ENCODE measurements at regions not wholly inside any gene's neighbourhood (a gene's known extent, or its start where the extent isn't known, plus 50 kb on each side); places are given as distances from the start of the nearest gene placed in this dataset.

DNA sequence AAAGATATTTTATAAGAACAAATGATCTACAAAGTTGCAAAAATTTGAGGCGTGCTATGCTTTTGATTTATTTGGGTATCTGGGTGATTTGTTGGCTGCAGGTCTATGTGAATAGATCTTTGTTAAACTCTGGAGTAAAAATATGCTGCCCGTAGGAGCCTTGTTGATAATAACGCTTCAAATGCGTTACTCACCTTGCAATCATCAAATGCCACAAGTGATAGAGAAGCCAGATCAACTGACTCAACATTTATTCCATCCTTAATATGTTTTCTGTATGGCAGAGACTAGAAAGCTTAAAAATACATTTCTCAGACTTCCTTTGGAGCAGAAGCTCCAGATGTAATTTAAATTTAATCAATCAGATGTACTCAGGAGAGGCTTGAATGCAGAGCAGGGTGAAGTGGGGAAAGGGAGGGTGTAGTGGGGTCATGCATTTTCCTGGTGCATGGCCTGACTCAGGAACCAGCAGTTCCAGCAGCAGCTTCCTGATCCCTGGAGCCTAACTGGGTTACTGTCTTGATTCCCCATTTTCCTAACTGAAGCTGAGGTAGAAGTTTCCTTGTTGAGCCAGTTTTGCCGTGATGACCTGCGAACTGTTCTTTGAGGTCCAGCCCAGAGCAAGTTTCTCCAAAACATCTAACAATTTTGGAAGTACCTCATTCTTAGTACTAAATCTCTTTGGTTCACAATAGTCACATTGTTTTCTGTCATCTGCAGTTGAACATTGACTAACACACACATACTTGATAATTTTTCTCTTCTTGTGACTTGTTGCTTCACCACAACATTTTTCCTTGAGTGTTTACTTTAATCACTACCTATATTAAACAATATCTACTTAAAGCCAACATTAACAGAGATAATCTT is 284.7 kb upstream of the CWC22 start:
- DNase-seq (ENCODE audit: low read depth), result no peak
- no peaks in the 10 kb centered on the region for H3K36me3 ChIP-seq (ENCODE audit: control insufficient read depth, insufficient read depth, low read length)
- TF ChIP-seq, protein P1, sequence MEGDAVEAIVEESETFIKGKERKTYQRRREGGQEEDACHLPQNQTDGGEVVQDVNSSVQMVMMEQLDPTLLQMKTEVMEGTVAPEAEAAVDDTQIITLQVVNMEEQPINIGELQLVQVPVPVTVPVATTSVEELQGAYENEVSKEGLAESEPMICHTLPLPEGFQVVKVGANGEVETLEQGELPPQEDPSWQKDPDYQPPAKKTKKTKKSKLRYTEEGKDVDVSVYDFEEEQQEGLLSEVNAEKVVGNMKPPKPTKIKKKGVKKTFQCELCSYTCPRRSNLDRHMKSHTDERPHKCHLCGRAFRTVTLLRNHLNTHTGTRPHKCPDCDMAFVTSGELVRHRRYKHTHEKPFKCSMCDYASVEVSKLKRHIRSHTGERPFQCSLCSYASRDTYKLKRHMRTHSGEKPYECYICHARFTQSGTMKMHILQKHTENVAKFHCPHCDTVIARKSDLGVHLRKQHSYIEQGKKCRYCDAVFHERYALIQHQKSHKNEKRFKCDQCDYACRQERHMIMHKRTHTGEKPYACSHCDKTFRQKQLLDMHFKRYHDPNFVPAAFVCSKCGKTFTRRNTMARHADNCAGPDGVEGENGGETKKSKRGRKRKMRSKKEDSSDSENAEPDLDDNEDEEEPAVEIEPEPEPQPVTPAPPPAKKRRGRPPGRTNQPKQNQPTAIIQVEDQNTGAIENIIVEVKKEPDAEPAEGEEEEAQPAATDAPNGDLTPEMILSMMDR (IDR thresholded peaks at IDR 0.05; ENCODE audit: insufficient read depth, low read length, poor library complexity, severe bottlenecking), result no peak
- no peaks in the 10 kb centered on the region for H3K27me3 ChIP-seq (ENCODE audit: control insufficient read depth, insufficient read depth, low read length)
- H3K4me3 ChIP-seq (ENCODE audit: low read depth, low read length), result no peak overlapping the region

DNA sequence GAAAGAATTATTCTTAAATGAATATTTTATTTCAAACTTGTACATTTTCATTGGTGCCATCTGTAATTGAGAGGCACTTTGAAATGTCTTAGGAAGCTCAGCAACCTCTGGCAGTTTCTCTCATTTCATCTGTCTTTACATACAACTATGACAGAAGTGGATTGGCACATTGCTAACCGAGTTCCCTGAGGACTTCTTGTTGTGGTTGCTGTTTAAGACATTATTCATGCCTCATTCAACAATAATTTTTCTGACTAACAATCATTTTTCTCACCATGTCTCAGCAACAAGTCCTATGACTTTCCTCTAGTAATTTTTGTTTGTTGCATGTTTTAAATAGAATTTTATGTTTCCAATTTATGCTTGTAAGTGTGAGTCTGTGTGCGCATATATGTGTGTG is 284.0 kb upstream of the CWC22 start:
- Histone ChIP-seq H3K4me3 (ENCODE audit: low read depth, low read length) (no peak overlapping the region), H3K27me3 (ENCODE audit: control insufficient read depth, insufficient read depth, low read length) (no peaks in the 10 kb centered on the region), H3K36me3 (ENCODE audit: control insufficient read depth, insufficient read depth, low read length) (no peaks in the 10 kb centered on the region)
- no peak for DNase-seq (ENCODE audit: low read depth)
- TF ChIP-seq, protein P1 (IDR thresholded peaks at IDR 0.05; ENCODE audit: insufficient read depth, low read length, poor library complexity, severe bottlenecking), result no peak

DNA sequence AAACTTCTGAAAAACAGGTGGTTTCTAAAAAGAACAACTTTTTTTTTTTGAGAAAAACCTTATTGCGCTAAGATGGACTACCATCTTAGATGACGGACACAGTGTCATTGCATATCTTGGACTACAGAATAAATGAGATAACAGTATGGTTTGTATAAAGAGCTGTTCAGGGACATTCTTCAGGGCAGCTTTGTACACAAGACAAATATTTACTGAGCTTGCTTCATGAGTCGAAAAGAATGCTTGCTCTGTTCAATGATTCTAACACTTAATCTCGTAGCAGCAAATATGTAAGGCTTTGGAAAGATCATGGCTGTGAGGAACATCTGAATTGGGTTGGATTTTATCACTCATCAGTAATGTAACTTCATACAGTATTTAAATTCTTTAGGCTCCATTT is 282.5 kb upstream of the CWC22 start:
- no peak overlapping the region for H3K4me3 ChIP-seq (ENCODE audit: low read depth, low read length)
- H3K36me3 ChIP-seq (ENCODE audit: control insufficient read depth, insufficient read depth, low read length), result no peaks in the 10 kb centered on the region
- no peaks in the 10 kb centered on the region for H3K27me3 ChIP-seq (ENCODE audit: control insufficient read depth, insufficient read depth, low read length)
- TF ChIP-seq, protein P1 (IDR thresholded peaks at IDR 0.05; ENCODE audit: insufficient read depth, low read length, poor library complexity, severe bottlenecking), result no peak
- no peak for DNase-seq (ENCODE audit: low read depth)

DNA sequence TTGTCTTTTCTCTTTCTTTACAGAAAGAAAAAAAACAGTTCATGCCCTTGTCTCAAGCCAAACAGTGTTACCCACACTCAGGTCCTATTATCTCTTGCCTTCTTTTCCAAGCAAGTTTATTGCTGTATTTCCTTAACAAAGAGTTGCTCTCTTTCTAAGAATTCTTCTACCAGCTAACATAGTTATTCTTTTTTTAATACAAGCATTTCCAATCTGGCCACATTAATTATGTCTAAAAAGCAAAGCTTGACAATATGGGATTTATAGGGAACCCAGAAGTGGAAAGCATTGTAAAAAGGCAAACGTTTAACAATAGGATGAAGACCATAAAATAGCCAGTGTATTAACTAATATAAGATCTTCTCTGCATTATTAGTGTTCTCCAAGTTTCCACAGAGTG is 272.5 kb upstream of the CWC22 start:
- H3K36me3 ChIP-seq (ENCODE audit: control insufficient read depth, insufficient read depth, low read length), result no peaks in the 10 kb centered on the region
- DNase-seq (ENCODE audit: low read depth), result no peak
- no peaks in the 10 kb centered on the region for H3K27me3 ChIP-seq (ENCODE audit: control insufficient read depth, insufficient read depth, low read length)
- no peak overlapping the region for H3K4me3 ChIP-seq (ENCODE audit: low read depth, low read length)
- TF ChIP-seq, protein P1 (IDR thresholded peaks at IDR 0.05; ENCODE audit: insufficient read depth, low read length, poor library complexity, severe bottlenecking), result no peak

DNA sequence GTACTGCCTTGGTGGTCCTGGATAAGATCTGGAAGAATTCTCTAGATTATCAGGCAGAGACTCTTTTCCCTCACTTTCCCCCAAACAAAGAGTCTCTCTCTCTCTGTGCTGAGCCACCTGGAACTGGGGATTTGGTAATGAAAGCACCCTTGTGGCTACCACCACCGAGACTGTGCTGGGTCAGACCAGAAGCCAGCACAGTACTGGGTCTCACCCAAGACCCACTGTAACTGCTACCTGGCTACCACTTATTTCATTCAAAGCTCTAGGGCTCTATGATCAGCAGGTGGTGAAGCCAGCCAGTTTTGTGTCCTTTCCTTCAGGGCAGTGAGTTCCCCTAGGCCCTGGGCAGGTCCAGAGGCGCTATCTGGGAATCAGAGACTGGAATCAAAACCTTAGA is 269.6 kb upstream of the CWC22 start:
- Histone ChIP-seq H3K27me3 (ENCODE audit: control insufficient read depth, insufficient read depth, low read length) (no peaks in the 10 kb centered on the region), H3K4me3 (ENCODE audit: low read depth, low read length) (no peak overlapping the region), H3K36me3 (ENCODE audit: control insufficient read depth, insufficient read depth, low read length) (no peaks in the 10 kb centered on the region)
- TF ChIP-seq, protein P1 (IDR thresholded peaks at IDR 0.05; ENCODE audit: insufficient read depth, low read length, poor library complexity, severe bottlenecking), result no peak
- DNase-seq (ENCODE audit: low read depth), result no peak

DNA sequence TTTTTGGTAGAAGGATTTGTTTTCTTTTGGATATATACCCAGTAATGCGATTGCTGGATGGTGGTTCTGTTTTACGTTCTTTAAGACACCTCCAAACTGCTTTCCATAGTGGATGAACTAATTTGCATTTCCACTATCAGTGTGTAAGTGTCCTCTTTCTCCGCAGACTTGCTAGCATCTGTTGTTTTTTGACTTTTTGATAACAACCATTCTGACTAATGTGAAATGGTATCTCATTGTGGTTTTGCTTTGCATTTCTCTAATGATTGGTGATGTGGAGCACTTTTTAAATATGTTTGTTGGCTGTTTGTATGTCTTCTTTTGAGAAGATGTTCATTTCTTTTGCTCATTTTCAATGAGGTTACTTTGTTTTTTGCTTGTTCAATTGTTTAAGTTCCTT is 260.9 kb upstream of the CWC22 start:
- no peaks in the 10 kb centered on the region for H3K27me3 ChIP-seq (ENCODE audit: control insufficient read depth, insufficient read depth, low read length)
- DNase-seq (ENCODE audit: low read depth), result no peak
- H3K4me3 ChIP-seq (ENCODE audit: low read depth, low read length), result no peak overlapping the region
- TF ChIP-seq, protein P1 (IDR thresholded peaks at IDR 0.05; ENCODE audit: insufficient read depth, low read length, poor library complexity, severe bottlenecking), result no peak
- no peaks in the 10 kb centered on the region for H3K36me3 ChIP-seq (ENCODE audit: control insufficient read depth, insufficient read depth, low read length)

Data from kidney epithelial cell (primary cell).